PC-9 (cell line): ENCODE measurements at regions not wholly inside any gene's neighbourhood (a gene's known extent, or its start where the extent isn't known, plus 50 kb on each side); places are given as distances from the start of the nearest gene placed in this dataset.

Experiments
- BruUV-seq: library from RNA; stranded (reverse); fragments of 400-500 nt; replicated peaks from 2 replicates; lab custom pipeline; 2021; lab: Mats Ljungman, UMichigan
- CTCF ChIA-PET: fragments of 300-600 bp; sonication (Branson Sonifier 250); formaldehyde crosslinking; loops from one replicate; lab custom pipeline; 2022; ENCODE audit warnings: antibody characterized with exemption; lab: Charles Lee
- POLR2A ChIA-PET: fragments of 300-600 bp; sonication (Branson Sonifier 250); formaldehyde crosslinking; loops from one replicate; lab custom pipeline; 2022; ENCODE audit warnings: antibody characterized with exemption; ENCODE audit not compliant: unreplicated experiment; lab: Charles Lee
- DNase-seq, 2 experiments: peaks; one replicate each; pipeline versions ENCODE4 v3.0.0 to v3.0.0-alpha.2; 2015 to 2022; ENCODE audit warnings: mixed read lengths in 1 of 2
- H2AFZ ChIP-seq: fragments of 200-600 bp; sonication (generic); 2 replicates; pipeline ENCODE4 v1.8.1; 2017; ENCODE audit warnings: antibody characterized with exemption
- H3F3A ChIP-seq: fragments of 200-600 bp; sonication (generic); 2 replicates; pipeline ENCODE4 v1.8.1; 2017; ENCODE audit warnings: antibody characterized with exemption, mild to moderate bottlenecking, low read depth; ENCODE audit not compliant: insufficient read depth
- H3K27ac ChIP-seq: fragments of 200-600 bp; sonication (generic); 2 replicates; pipeline ENCODE4 v1.6.1; 2016; ENCODE audit warnings: mixed run types
- H3K27me3 ChIP-seq: fragments of 200-600 bp; sonication (generic); 2 replicates; pipeline ENCODE4 v1.6.1; 2016; ENCODE audit warnings: low read depth, mixed run types; ENCODE audit not compliant: insufficient read depth
- H3K36me3 ChIP-seq: fragments of 200-600 bp; sonication (generic); 2 replicates; pipeline ENCODE4 v1.6.1; 2016; ENCODE audit warnings: low read depth, mixed run types
- H3K4me1 ChIP-seq: fragments of 200-600 bp; sonication (generic); replicated peaks from 2 replicates; pipeline ENCODE4 v1.6.1; 2016; ENCODE audit warnings: mixed run types; ENCODE audit not compliant: insufficient read depth
- H3K4me2 ChIP-seq: fragments of 200-600 bp; sonication (generic); 2 replicates; pipeline ENCODE4 v1.6.1; 2017; ENCODE audit warnings: mixed run types
- H3K4me3 ChIP-seq: fragments of 200-600 bp; sonication (generic); 2 replicates; pipeline ENCODE4 v1.6.1; 2016; ENCODE audit warnings: mixed run types
- H3K79me2 ChIP-seq: fragments of 200-600 bp; sonication (generic); 2 replicates; pipeline ENCODE4 v1.6.1; 2017; ENCODE audit warnings: low read depth, mixed run types
- H3K9me2 ChIP-seq: fragments of 200-600 bp; sonication (generic); 2 replicates; pipeline ENCODE4 v1.8.1; 2017; ENCODE audit warnings: mild to moderate bottlenecking; ENCODE audit not compliant: insufficient read depth
- H3K9me3 ChIP-seq: fragments of 200-600 bp; sonication (generic); 2 replicates; pipeline ENCODE4 v1.8.1; 2016; ENCODE audit warnings: low read depth; ENCODE audit not compliant: insufficient read depth
- H4K20me1 ChIP-seq: fragments of 200-600 bp; sonication (generic); 2 replicates; pipeline ENCODE4 v1.8.1; 2017; ENCODE audit not compliant: insufficient read depth
- EZH2 ChIP-seq: fragments of 200-600 bp; sonication (generic); IDR thresholded peaks from 2 replicates; pipeline ENCODE4 v1.8.0; 2017; ENCODE audit warnings: antibody characterized with exemption, low read depth
- intact Hi-C: fragments of 100-400 bp; cut with micrococcal nuclease; formaldehyde crosslinking; loops from one replicate; pipeline ENCODE4 v1.10.0; 2022; ENCODE audit not compliant: unreplicated experiment
- TF ChIP-seq, protein P1 (sequence below): fragments of 200-600 bp; sonication (generic); conservative IDR thresholded peaks from 2 replicates; pipeline ENCODE4 v1.6.1; 2017; ENCODE audit warnings: mixed run types, antibody characterized with exemption, mild to moderate bottlenecking, moderate library complexity

DNA sequence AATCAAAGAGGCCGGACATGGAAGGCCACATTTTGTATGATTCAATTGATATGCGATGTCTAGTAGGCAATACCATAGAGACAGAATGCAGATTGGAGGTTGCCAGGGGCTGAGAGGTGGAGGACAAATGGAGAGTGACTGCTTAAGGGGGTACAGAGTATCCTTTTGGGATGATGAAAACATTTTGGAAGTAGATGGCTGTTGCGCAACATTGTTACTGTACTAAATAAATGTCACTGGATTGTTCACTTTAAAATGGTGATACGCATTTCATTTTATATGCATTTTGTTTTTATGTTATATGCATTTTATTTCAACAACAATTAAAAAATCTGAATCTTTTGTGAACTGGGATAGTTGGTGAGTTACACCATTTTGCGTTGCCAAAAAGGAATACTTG lies 99.7 kb upstream of the AGBL1 start:
- no peak for DNase-seq
- POLR2A ChIA-PET: no interaction called here
- Histone ChIP-seq H3K27me3 (peaks cover 38% of the 10 kb centered on the region), H3K9me2 (no peaks in the 10 kb centered on the region), H3K27ac (no peak overlapping the region), H2AFZ (no peak overlapping the region), H3K79me2 (no peaks in the 10 kb centered on the region), H3K4me1 (no peaks in the 10 kb centered on the region), H3K4me3 (no peak overlapping the region), H3K36me3 (no peaks in the 10 kb centered on the region), H3K4me2 (no peak overlapping the region), H3F3A (no peaks in the 10 kb centered on the region), H3K9me3 (no peaks in the 10 kb centered on the region), H4K20me1 (no peaks in the 10 kb centered on the region)
- BruUV-seq: no TSS peak
- intact Hi-C loops: no loop called here
- TF ChIP-seq, protein P1, sequence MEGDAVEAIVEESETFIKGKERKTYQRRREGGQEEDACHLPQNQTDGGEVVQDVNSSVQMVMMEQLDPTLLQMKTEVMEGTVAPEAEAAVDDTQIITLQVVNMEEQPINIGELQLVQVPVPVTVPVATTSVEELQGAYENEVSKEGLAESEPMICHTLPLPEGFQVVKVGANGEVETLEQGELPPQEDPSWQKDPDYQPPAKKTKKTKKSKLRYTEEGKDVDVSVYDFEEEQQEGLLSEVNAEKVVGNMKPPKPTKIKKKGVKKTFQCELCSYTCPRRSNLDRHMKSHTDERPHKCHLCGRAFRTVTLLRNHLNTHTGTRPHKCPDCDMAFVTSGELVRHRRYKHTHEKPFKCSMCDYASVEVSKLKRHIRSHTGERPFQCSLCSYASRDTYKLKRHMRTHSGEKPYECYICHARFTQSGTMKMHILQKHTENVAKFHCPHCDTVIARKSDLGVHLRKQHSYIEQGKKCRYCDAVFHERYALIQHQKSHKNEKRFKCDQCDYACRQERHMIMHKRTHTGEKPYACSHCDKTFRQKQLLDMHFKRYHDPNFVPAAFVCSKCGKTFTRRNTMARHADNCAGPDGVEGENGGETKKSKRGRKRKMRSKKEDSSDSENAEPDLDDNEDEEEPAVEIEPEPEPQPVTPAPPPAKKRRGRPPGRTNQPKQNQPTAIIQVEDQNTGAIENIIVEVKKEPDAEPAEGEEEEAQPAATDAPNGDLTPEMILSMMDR: no peak
- TF ChIP-seq EZH2: no peak
- CTCF ChIA-PET: no interaction called here

DNA sequence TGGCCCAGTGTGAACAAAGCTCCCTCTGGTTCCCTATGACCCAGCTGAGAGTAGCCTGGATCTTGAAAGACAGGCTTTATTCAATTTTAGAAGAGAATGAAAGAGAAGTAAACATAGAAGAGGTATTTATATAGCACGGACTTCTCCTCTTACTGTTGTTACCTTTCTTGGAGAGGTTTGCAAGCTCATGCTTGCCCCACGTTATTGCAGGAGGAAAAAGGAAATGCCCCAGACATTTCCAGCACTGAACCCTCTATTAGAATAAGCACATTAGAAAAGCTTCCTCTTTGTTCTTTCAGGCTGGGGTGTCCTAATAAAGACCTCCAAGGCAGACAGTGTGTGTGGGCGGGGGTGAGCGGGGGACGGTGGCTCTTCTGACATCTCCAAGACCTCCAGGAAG lies 98.7 kb upstream of the AGBL1 start:
- Histone ChIP-seq H3K36me3 (no peaks in the 10 kb centered on the region), H3K9me2 (no peaks in the 10 kb centered on the region), H3K4me3 (no peak overlapping the region), H3K4me2 (no peak overlapping the region), H4K20me1 (no peaks in the 10 kb centered on the region), H2AFZ (no peak overlapping the region), H3K79me2 (no peaks in the 10 kb centered on the region), H3K27ac (no peak overlapping the region), H3K27me3 (peaks cover 37% of the 10 kb centered on the region), H3K4me1 (no peaks in the 10 kb centered on the region), H3F3A (no peaks in the 10 kb centered on the region), H3K9me3 (no peaks in the 10 kb centered on the region)
- BruUV-seq: no TSS peak
- TF ChIP-seq, protein P1: no peak
- TF ChIP-seq EZH2: no peak
- intact Hi-C loops: no loop called here
- ChIA-PET POLR2A (no interaction called here), CTCF (no interaction called here)
- DNase-seq: no peak

DNA sequence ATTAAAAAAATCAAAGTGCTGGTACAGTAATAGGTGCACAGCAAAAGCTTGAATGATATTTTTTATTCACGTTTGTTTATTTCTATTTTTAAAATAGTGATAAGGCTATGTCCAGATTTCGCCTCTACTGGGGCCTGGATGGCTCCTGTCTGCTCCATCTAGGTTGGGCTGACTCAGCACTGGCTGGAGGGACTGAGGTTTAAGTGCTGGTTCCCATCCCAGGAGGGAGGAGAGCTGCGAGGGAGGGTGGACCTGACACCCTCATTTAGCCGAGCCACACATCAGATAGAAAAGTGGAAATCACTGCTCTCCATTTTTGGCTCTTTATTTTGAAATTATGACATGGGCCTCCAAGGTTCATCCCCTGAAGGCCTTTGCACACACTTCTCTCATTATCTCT lies 95.4 kb upstream of the AGBL1 start:
- H3K4me1 ChIP-seq: no peaks in the 10 kb centered on the region
- H3K9me2 ChIP-seq: no peaks in the 10 kb centered on the region
- no peak overlapping the region for H3K4me2 ChIP-seq
- CTCF ChIA-PET: no interaction called here
- H4K20me1 ChIP-seq: no peaks in the 10 kb centered on the region
- no peaks in the 10 kb centered on the region for H3F3A ChIP-seq
- POLR2A ChIA-PET: no interaction called here
- H3K9me3 ChIP-seq: no peaks in the 10 kb centered on the region
- H2AFZ ChIP-seq: no peak overlapping the region
- no peak overlapping the region for H3K27ac ChIP-seq
- TF ChIP-seq EZH2: no peak
- TF ChIP-seq, protein P1: no peak
- DNase-seq: no peak
- H3K4me3 ChIP-seq: no peak overlapping the region
- no TSS peak for BruUV-seq
- intact Hi-C loops: no loop called here
- no peaks in the 10 kb centered on the region for H3K79me2 ChIP-seq
- no peaks in the 10 kb centered on the region for H3K36me3 ChIP-seq
- peaks cover 37% of the 10 kb centered on the region for H3K27me3 ChIP-seq
